H9 (cell line): ENCODE measurements at regions not wholly inside any gene's neighbourhood (a gene's known extent, or its start where the extent isn't known, plus 50 kb on each side); places are given as distances from the start of the nearest gene placed in this dataset.

Experiments used
- DNase-seq: peaks from one replicate; pipeline ENCODE4 v3.0.0-alpha.2; 2017
- H2AFZ ChIP-seq: one replicate; pipeline ENCODE4 v1.6.1; 2013; ENCODE audit warnings: mild to moderate bottlenecking, low read length, control low read depth, moderate library complexity
- H2AK5ac ChIP-seq: 2 replicates; pipeline ENCODE4 v1.6.1; 2013; ENCODE audit warnings: low read length, control low read depth, mixed read lengths; ENCODE audit not compliant: insufficient read length
- H2BK120ac ChIP-seq: one replicate; pipeline ENCODE4 v1.6.1; 2013; ENCODE audit warnings: low read depth, mild to moderate bottlenecking, low read length, control low read depth, inconsistent platforms; ENCODE audit not compliant: poor library complexity, severe bottlenecking
- H2BK12ac ChIP-seq: 2 replicates; pipeline ENCODE4 v1.6.1; 2013; ENCODE audit warnings: low read length, control low read depth, mixed read lengths, low read depth; ENCODE audit not compliant: insufficient read length
- H2BK15ac ChIP-seq: 2 replicates; pipeline ENCODE4 v1.6.1; 2013; ENCODE audit warnings: low read depth, low read length, control low read depth
- H2BK20ac ChIP-seq: one replicate; pipeline ENCODE4 v1.6.1; 2013; ENCODE audit warnings: low read depth, mild to moderate bottlenecking, low read length, control low read depth, inconsistent platforms; ENCODE audit not compliant: poor library complexity, severe bottlenecking
- H2BK5ac ChIP-seq: 2 replicates; pipeline ENCODE4 v1.6.1; 2013; ENCODE audit warnings: low read length, control low read depth, mixed read lengths; ENCODE audit not compliant: insufficient read length
- H3K14ac ChIP-seq: 2 replicates; pipeline ENCODE4 v1.6.1; 2013; ENCODE audit warnings: low read length, control low read depth; ENCODE audit not compliant: insufficient read depth
- H3K18ac ChIP-seq: 2 replicates; pipeline ENCODE4 v1.6.1; 2013; ENCODE audit warnings: low read depth, mild to moderate bottlenecking, mixed read lengths, low read length, control low read depth; ENCODE audit not compliant: insufficient read length
- H3K23ac ChIP-seq: 2 replicates; pipeline ENCODE4 v1.6.1; 2013; ENCODE audit warnings: low read length, control low read depth, mixed read lengths, low read depth; ENCODE audit not compliant: insufficient read length
- H3K23me2 ChIP-seq: 2 replicates; pipeline ENCODE4 v1.6.1; 2013; ENCODE audit warnings: low read depth, mild to moderate bottlenecking, mixed read lengths, low read length, control low read depth; ENCODE audit not compliant: insufficient read length, poor library complexity, severe bottlenecking
- H3K27ac ChIP-seq: 2 replicates; pipeline ENCODE4 v1.5.1; 2013; ENCODE audit warnings: low read length, control low read depth, mixed read lengths, low read depth; ENCODE audit not compliant: insufficient read length
- H3K27me3 ChIP-seq: 2 replicates; pipeline ENCODE4 v1.6.1; 2013; ENCODE audit warnings: low read length, control low read depth, inconsistent platforms; ENCODE audit not compliant: insufficient read depth
- H3K4ac ChIP-seq: 2 replicates; pipeline ENCODE4 v1.6.1; 2013; ENCODE audit warnings: low read depth, mild to moderate bottlenecking, control low read depth, inconsistent platforms, low read length, moderate library complexity
- H3K4me1 ChIP-seq: 2 replicates; pipeline ENCODE4 v1.6.1; 2013; ENCODE audit warnings: low read length, control low read depth, inconsistent platforms; ENCODE audit not compliant: insufficient read depth
- H3K4me2 ChIP-seq: 2 replicates; pipeline ENCODE4 v1.6.1; 2013; ENCODE audit warnings: low read length, control low read depth, mixed read lengths; ENCODE audit not compliant: insufficient read length, insufficient read depth
- H3K56ac ChIP-seq: 2 replicates; pipeline ENCODE4 v1.6.1; 2013; ENCODE audit warnings: low read depth, mild to moderate bottlenecking, mixed read lengths, low read length, control low read depth; ENCODE audit not compliant: insufficient read length
- H3K79me1 ChIP-seq: 2 replicates; pipeline ENCODE4 v1.6.1; 2013; ENCODE audit warnings: low read depth, mild to moderate bottlenecking, moderate library complexity, low read length, control low read depth, inconsistent platforms; ENCODE audit not compliant: insufficient read depth, poor library complexity, severe bottlenecking
- H3K79me2 ChIP-seq: 2 replicates; pipeline ENCODE4 v1.6.1; 2013; ENCODE audit warnings: low read length, control low read depth, inconsistent platforms; ENCODE audit not compliant: insufficient read depth
- H3K9ac ChIP-seq: 2 replicates; pipeline ENCODE4 v1.6.1; 2013; ENCODE audit warnings: low read length, control low read depth, mixed read lengths; ENCODE audit not compliant: insufficient read length; ENCODE audit errors: extremely low read depth
- H3K9me3 ChIP-seq: one replicate; pipeline ENCODE4 v1.6.1; 2013; ENCODE audit warnings: low read depth, low read length, inconsistent platforms; ENCODE audit not compliant: control insufficient read depth
- H3T11ph ChIP-seq: one replicate; pipeline ENCODE4 v1.6.1; 2013; ENCODE audit warnings: mild to moderate bottlenecking, low read length, control low read depth, inconsistent platforms
- H4K20me1 ChIP-seq: one replicate; pipeline ENCODE4 v1.6.1; 2013; ENCODE audit not compliant: control insufficient read depth, insufficient read length, insufficient read depth
- H4K5ac ChIP-seq: 2 replicates; pipeline ENCODE4 v1.6.1; 2013; ENCODE audit warnings: low read depth, mild to moderate bottlenecking, mixed read lengths, low read length, control low read depth; ENCODE audit not compliant: insufficient read length
- H4K8ac ChIP-seq: replicated peaks from 2 replicates; pipeline ENCODE4 v1.6.1; 2013; ENCODE audit warnings: low read length, control low read depth, mixed read lengths, low read depth; ENCODE audit not compliant: insufficient read length
- H4K91ac ChIP-seq: 2 replicates; pipeline ENCODE4 v1.6.1; 2013; ENCODE audit warnings: low read depth, mild to moderate bottlenecking, moderate library complexity, mixed read lengths, low read length, control low read depth; ENCODE audit not compliant: insufficient read length
- H3K27ac Mint-ChIP-seq, 3 experiments: 2 replicates in 2 of 3; 3 replicates in 1 of 3; pipeline ENCODE4 v1.8.0; 2020 to 2021; ENCODE audit warnings: mixed read lengths in 3 of 3, mild to moderate bottlenecking in 1 of 3, moderate library complexity in 1 of 3
- H3K27me3 Mint-ChIP-seq: 2 replicates; pipeline ENCODE4 v1.8.0; 2021; ENCODE audit warnings: low read depth, mild to moderate bottlenecking, moderate library complexity, mixed read lengths
- H3K36me3 Mint-ChIP-seq, 3 experiments: 2 replicates in 2 of 3; 3 replicates in 1 of 3; pipeline ENCODE4 v1.8.0; 2020 to 2021; ENCODE audit warnings: low read depth in 3 of 3, mixed read lengths in 3 of 3; ENCODE audit not compliant: insufficient read depth in 1 of 3
- H3K4me1 Mint-ChIP-seq, 2 experiments: 2 replicates each; pipeline ENCODE4 v1.8.0; 2020; ENCODE audit warnings: mixed read lengths in 2 of 2
- H3K4me3 Mint-ChIP-seq, 2 experiments: 2 replicates in 1 of 2; 3 replicates in 1 of 2; pipeline ENCODE4 v1.8.0; 2020 to 2021; ENCODE audit warnings: mild to moderate bottlenecking in 2 of 2, mixed read lengths in 2 of 2, moderate library complexity in 1 of 2
- H3K9me3 Mint-ChIP-seq, 2 experiments: 2 replicates in 1 of 2; 3 replicates in 1 of 2; pipeline ENCODE4 v1.8.0; 2020; ENCODE audit warnings: mild to moderate bottlenecking in 2 of 2, mixed read lengths in 2 of 2, moderate library complexity in 1 of 2
- WGBS: extraction: QIAGEN DNeasy Blood & Tissue Kit; methylation state at CpG from one replicate; pipeline ENCODE4 v1.1.7; 2013; ENCODE audit warnings: missing lambda C conversion rate, low lambda C conversion rate, mixed read lengths; ENCODE audit not compliant: insufficient read length; ENCODE audit errors: extremely low coverage; 5-methylcytosine and 5-hydroxymethylcytosine counted together
- TF ChIP-seq, protein P1 (sequence below): fragments of 200-600 bp; sonication (generic); conservative IDR thresholded peaks from 3 replicates; pipeline ENCODE4 v1.8.0; 2021; ENCODE audit warnings: antibody characterized with exemption, mild to moderate bottlenecking

GRCh38 chr6:135789375-135790050 is 62.0 kb upstream of the PDE7B start:
- no peak overlapping the region for H3K4me3 Mint-ChIP-seq
- no CpG with 5 or more reads among the region's 6 CpGs for WGBS
- Histone ChIP-seq H3K9ac (no peak overlapping the region), H3K4ac (no peak overlapping the region), H3K18ac (no peak overlapping the region), H2BK12ac (no peak overlapping the region), H2AFZ (no peak overlapping the region), H3K4me2 (no peak overlapping the region), H2BK5ac (no peak overlapping the region), H4K20me1 (no peaks in the 10 kb centered on the region), H4K8ac (no peak overlapping the region), H3K79me2 (no peaks in the 10 kb centered on the region), H2BK15ac (no peak overlapping the region), H3K23ac (no peak overlapping the region), H2BK120ac (no peak overlapping the region), H3K14ac (no peak overlapping the region), H3K79me1 (no peaks in the 10 kb centered on the region), H3K9me3 (no peaks in the 10 kb centered on the region), H3K4me1 (no peaks in the 10 kb centered on the region), H3K27ac (no peak overlapping the region), H4K5ac (no peak overlapping the region), H3K27me3 (no peaks in the 10 kb centered on the region), H2AK5ac (no peak overlapping the region), H2BK20ac (no peak overlapping the region), H4K91ac (no peak overlapping the region), H3T11ph (no peak overlapping the region), H3K56ac (no peak overlapping the region), H3K23me2 (no peaks in the 10 kb centered on the region)
- H3K27ac Mint-ChIP-seq = 0 out of 7 replicates have a peak overlapping the region, but pooled peaks of 1 of the 3 experiments have one; percentile 41
- DNase-seq = no peak
- no peaks in the 10 kb centered on the region for H3K9me3 Mint-ChIP-seq
- H3K36me3 Mint-ChIP-seq = no peaks in the 10 kb centered on the region
- no peaks in the 10 kb centered on the region for H3K4me1 Mint-ChIP-seq
- H3K27me3 Mint-ChIP-seq = no peaks in the 10 kb centered on the region
- TF ChIP-seq, protein P1, sequence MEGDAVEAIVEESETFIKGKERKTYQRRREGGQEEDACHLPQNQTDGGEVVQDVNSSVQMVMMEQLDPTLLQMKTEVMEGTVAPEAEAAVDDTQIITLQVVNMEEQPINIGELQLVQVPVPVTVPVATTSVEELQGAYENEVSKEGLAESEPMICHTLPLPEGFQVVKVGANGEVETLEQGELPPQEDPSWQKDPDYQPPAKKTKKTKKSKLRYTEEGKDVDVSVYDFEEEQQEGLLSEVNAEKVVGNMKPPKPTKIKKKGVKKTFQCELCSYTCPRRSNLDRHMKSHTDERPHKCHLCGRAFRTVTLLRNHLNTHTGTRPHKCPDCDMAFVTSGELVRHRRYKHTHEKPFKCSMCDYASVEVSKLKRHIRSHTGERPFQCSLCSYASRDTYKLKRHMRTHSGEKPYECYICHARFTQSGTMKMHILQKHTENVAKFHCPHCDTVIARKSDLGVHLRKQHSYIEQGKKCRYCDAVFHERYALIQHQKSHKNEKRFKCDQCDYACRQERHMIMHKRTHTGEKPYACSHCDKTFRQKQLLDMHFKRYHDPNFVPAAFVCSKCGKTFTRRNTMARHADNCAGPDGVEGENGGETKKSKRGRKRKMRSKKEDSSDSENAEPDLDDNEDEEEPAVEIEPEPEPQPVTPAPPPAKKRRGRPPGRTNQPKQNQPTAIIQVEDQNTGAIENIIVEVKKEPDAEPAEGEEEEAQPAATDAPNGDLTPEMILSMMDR = no peak
